ENCODE measurements at regions not wholly inside any gene's neighbourhood (a gene's known extent, or its start where the extent isn't known, plus 50 kb on each side); places are given as distances from the start of the nearest gene placed in this dataset.

- DNase-seq (ENCODE audit: low read depth) (no peak), FAIRE-seq (no peak)
- H3K36me3 ChIP-seq (ENCODE audit: control insufficient read depth, insufficient read depth, low read length) = no peaks in the 10 kb centered on the region
- TF ChIP-seq CTCF (IDR thresholded peaks at IDR 0.05; ENCODE audit: insufficient read depth, low read length, severe bottlenecking) = no peak
- no peaks in the 10 kb centered on the region for H3K27me3 ChIP-seq (ENCODE audit: control insufficient read depth, insufficient read depth, low read length)
- H3K4me3 ChIP-seq (ENCODE audit: low read depth, low read length) = no peak overlapping the region
These were observed 859.0 kb upstream of the ARPP21 start for GRCh38 chr3:34780294-34780693.

- FAIRE-seq = no peak
- DNase-seq (ENCODE audit: low read depth) = no peak
- no peak overlapping the region for H3K4me3 ChIP-seq (ENCODE audit: low read depth, low read length)
- no peak for TF ChIP-seq CTCF (IDR thresholded peaks at IDR 0.05; ENCODE audit: insufficient read depth, low read length, severe bottlenecking)
- H3K36me3 ChIP-seq (ENCODE audit: control insufficient read depth, insufficient read depth, low read length) = no peaks in the 10 kb centered on the region
- no peaks in the 10 kb centered on the region for H3K27me3 ChIP-seq (ENCODE audit: control insufficient read depth, insufficient read depth, low read length)
These were observed 858.4 kb upstream of the ARPP21 start for GRCh38 chr3:34780973-34781372.

GRCh38 chr3:34782871-34783270, 856.5 kb upstream of the ARPP21 start:
- no peak for FAIRE-seq
- H3K27me3 ChIP-seq (ENCODE audit: control insufficient read depth, insufficient read depth, low read length) = no peaks in the 10 kb centered on the region

GRCh38 chr3:34783876-34784275, 855.4 kb upstream of the ARPP21 start:
- FAIRE-seq (no peak), DNase-seq (ENCODE audit: low read depth) (peak; percentile 31)
- Histone ChIP-seq H3K36me3 (ENCODE audit: control insufficient read depth, insufficient read depth, low read length) (no peaks in the 10 kb centered on the region), H3K4me3 (ENCODE audit: low read depth, low read length) (no peak overlapping the region), H3K27me3 (ENCODE audit: control insufficient read depth, insufficient read depth, low read length) (no peaks in the 10 kb centered on the region)
- TF ChIP-seq CTCF (IDR thresholded peaks at IDR 0.05; ENCODE audit: insufficient read depth, low read length, severe bottlenecking) = no peak

More at GRCh38 chr3:34782871-34783270, 856.5 kb upstream of the ARPP21 start:
- no peak for TF ChIP-seq CTCF (IDR thresholded peaks at IDR 0.05; ENCODE audit: insufficient read depth, low read length, severe bottlenecking)
- H3K4me3 ChIP-seq (ENCODE audit: low read depth, low read length) = no peak overlapping the region
- no peaks in the 10 kb centered on the region for H3K36me3 ChIP-seq (ENCODE audit: control insufficient read depth, insufficient read depth, low read length)
- DNase-seq (ENCODE audit: low read depth) = no peak

GRCh38 chr3:34793057-34793456, 846.3 kb upstream of the ARPP21 start:
- no peak overlapping the region for H3K4me3 ChIP-seq (ENCODE audit: low read depth, low read length)
- FAIRE-seq (no peak), DNase-seq (ENCODE audit: low read depth) (no peak)
- H3K36me3 ChIP-seq (ENCODE audit: control insufficient read depth, insufficient read depth, low read length) = no peaks in the 10 kb centered on the region
- no peaks in the 10 kb centered on the region for H3K27me3 ChIP-seq (ENCODE audit: control insufficient read depth, insufficient read depth, low read length)
- TF ChIP-seq CTCF (IDR thresholded peaks at IDR 0.05; ENCODE audit: insufficient read depth, low read length, severe bottlenecking) = no peak

GRCh38 chr3:34807611-34808010, 831.7 kb upstream of the ARPP21 start:
- no peak for FAIRE-seq

More at GRCh38 chr3:34807611-34808010, 831.7 kb upstream of the ARPP21 start:
- H3K36me3 ChIP-seq (ENCODE audit: control insufficient read depth, insufficient read depth, low read length) = no peaks in the 10 kb centered on the region
- no peak for TF ChIP-seq CTCF (IDR thresholded peaks at IDR 0.05; ENCODE audit: insufficient read depth, low read length, severe bottlenecking)
- DNase-seq (ENCODE audit: low read depth) = no peak
- no peaks in the 10 kb centered on the region for H3K27me3 ChIP-seq (ENCODE audit: control insufficient read depth, insufficient read depth, low read length)
- H3K4me3 ChIP-seq (ENCODE audit: low read depth, low read length) = no peak overlapping the region
